ENCODE measurements at regions not wholly inside any gene's neighbourhood (a gene's known extent, or its start where the extent isn't known, plus 50 kb on each side); places are given as distances from the start of the nearest gene placed in this dataset.

- TF ChIP-seq CTCF (IDR thresholded peaks at IDR 0.05) (no peak), POLR2A (IDR thresholded peaks at IDR 0.05) (no peak)
These were observed 270.4 kb upstream of the NRSN1 start for GRCh38 chr6:23855497-23856116.
